MCF 10A (cell line): ENCODE measurements at regions not wholly inside any gene's neighbourhood (a gene's known extent, or its start where the extent isn't known, plus 50 kb on each side); places are given as distances from the start of the nearest gene placed in this dataset.
A peak's percentile ranks its signal among the peaks of the same experiment; 100 is the strongest.

ENCODE experiments used
- BruUV-seq: library from RNA; stranded (reverse); fragments of 400-500 nt; replicated peaks from 2 replicates; lab custom pipeline; 2021; lab: Mats Ljungman, UMichigan
- CTCF ChIA-PET: fragments of 300-600 bp; sonication (Branson Sonifier 250); formaldehyde crosslinking; extraction: SDS; loops from one replicate; lab custom pipeline; 2021; ENCODE audit warnings: antibody characterized with exemption, inconsistent platforms; lab: Yijun Ruan, JAX
- POLR2A ChIA-PET: fragments of 300-600, 350-650 bp; sonication (Branson Sonifier 250); formaldehyde crosslinking; extraction: SDS; loops from one replicate; lab custom pipeline; 2020; ENCODE audit warnings: antibody characterized with exemption, inconsistent platforms; lab: Yijun Ruan, JAX
- DNase-seq: peaks from one replicate; pipeline ENCODE4 v3.0.0-alpha.2; 2018; ENCODE audit not compliant: unreplicated experiment
- H3K27ac Mint-ChIP-seq: one replicate; pipeline ENCODE4 v1.8.0; 2022; ENCODE audit warnings: mild to moderate bottlenecking, low read depth, mixed read lengths; ENCODE audit not compliant: unreplicated experiment
- H3K27me3 Mint-ChIP-seq: one replicate; pipeline ENCODE4 v1.8.0; 2022; ENCODE audit warnings: mixed read lengths; ENCODE audit not compliant: insufficient read depth, unreplicated experiment
- H3K36me3 Mint-ChIP-seq: one replicate; pipeline ENCODE4 v1.8.0; 2022; ENCODE audit warnings: mild to moderate bottlenecking, moderate library complexity, mixed read lengths; ENCODE audit not compliant: insufficient read depth, unreplicated experiment
- H3K4me1 Mint-ChIP-seq: one replicate; pipeline ENCODE4 v1.8.0; 2022; ENCODE audit warnings: mixed read lengths; ENCODE audit not compliant: insufficient read depth, unreplicated experiment
- H3K4me3 Mint-ChIP-seq: one replicate; pipeline ENCODE4 v1.8.0; 2022; ENCODE audit warnings: mild to moderate bottlenecking, moderate library complexity, mixed read lengths; ENCODE audit not compliant: unreplicated experiment
- H3K9me3 Mint-ChIP-seq: one replicate; pipeline ENCODE4 v1.8.0; 2022; ENCODE audit warnings: mixed read lengths; ENCODE audit not compliant: unreplicated experiment
- CTCF ChIP-seq: fragments of 200-600 bp; IDR thresholded peaks from one replicate; pipeline ENCODE4 v1.8.0; 2022; ENCODE audit warnings: antibody characterized with exemption, mild to moderate bottlenecking; ENCODE audit not compliant: unreplicated experiment
- intact Hi-C: fragments of 100-400 bp; cut with micrococcal nuclease; formaldehyde crosslinking; loops from 2 replicates; pipeline ENCODE4 v1.14.1; 2022

- intact Hi-C loops: no loop called here
- Mint-ChIP-seq H3K9me3 (no peaks in the 10 kb centered on the region), H3K27ac (no peak overlapping the region), H3K4me3 (no peak overlapping the region), H3K4me1 (no peaks in the 10 kb centered on the region), H3K36me3 (no peaks in the 10 kb centered on the region), H3K27me3 (no peaks in the 10 kb centered on the region)
- ChIA-PET CTCF (interaction anchor here (0.6 to 1.5 kb wide), 5 partner anchors 28 to 266 kb away, joined by 3 to 4 read pairs (median 3); no protein-coding TSS in a partner anchor), POLR2A (no interaction called here)
- no peak for TF ChIP-seq CTCF
- no TSS peak for BruUV-seq
- no peak for DNase-seq
Measured at GRCh38 chr5:14967166-14967565, 95.6 kb upstream of the ANKH start.

- DNase-seq: no peak
- POLR2A ChIA-PET: no interaction called here
- Mint-ChIP-seq H3K4me1 (no peaks in the 10 kb centered on the region), H3K27me3 (no peaks in the 10 kb centered on the region), H3K9me3 (no peaks in the 10 kb centered on the region), H3K27ac (no peak overlapping the region), H3K36me3 (no peaks in the 10 kb centered on the region), H3K4me3 (no peak overlapping the region)
- CTCF ChIA-PET: interaction anchor here (1.2 kb wide), 1 partner anchor 37 kb away, joined by 3 read pairs; no protein-coding TSS in a partner anchor
- TF ChIP-seq CTCF: no peak
- no TSS peak for BruUV-seq
- intact Hi-C loops: no loop called here
Measured at GRCh38 chr5:14965815-14966214, 94.2 kb upstream of the ANKH start.

GRCh38 chr5:14962604-14963003 is 91.0 kb upstream of the ANKH start:
- Mint-ChIP-seq H3K4me3 (no peak overlapping the region), H3K4me1 (peaks cover 19% of the 10 kb centered on the region), H3K36me3 (no peaks in the 10 kb centered on the region), H3K27me3 (no peaks in the 10 kb centered on the region), H3K27ac (no peak overlapping the region), H3K9me3 (no peaks in the 10 kb centered on the region)
- no peak for DNase-seq
- intact Hi-C loops: no loop called here
- TF ChIP-seq CTCF: no peak
- no TSS peak for BruUV-seq
- ChIA-PET POLR2A (no interaction called here), CTCF (interaction anchor here (0.6 to 1.0 kb wide), 3 partner anchors 27 to 1083 kb away, joined by 3 to 4 read pairs (median 4); no protein-coding TSS in a partner anchor)

GRCh38 chr5:14960120-14960462 is 88.5 kb upstream of the ANKH start:
- Mint-ChIP-seq H3K27me3 (no peaks in the 10 kb centered on the region), H3K9me3 (no peaks in the 10 kb centered on the region), H3K27ac (peak overlapping the region; percentile 79), H3K4me3 (no peak overlapping the region), H3K4me1 (peaks cover 19% of the 10 kb centered on the region), H3K36me3 (no peaks in the 10 kb centered on the region)
- DNase-seq: no peak
- ChIA-PET POLR2A (interaction anchor here (0.6 to 1.5 kb wide), 2 partner anchors 11 to 49 kb away, joined by 3 read pairs; no protein-coding TSS in a partner anchor), CTCF (interaction anchor here (0.6 to 4.2 kb wide), 7 partner anchors 11 to 832 kb away, joined by 3 to 18 read pairs (median 3); no protein-coding TSS in a partner anchor)
- TF ChIP-seq CTCF: no peak
- intact Hi-C loops: no loop called here
- BruUV-seq: no TSS peak
